ENCODE measurements at regions not wholly inside any gene's neighbourhood (a gene's known extent, or its start where the extent isn't known, plus 50 kb on each side); places are given as distances from the start of the nearest gene placed in this dataset.

DNA sequence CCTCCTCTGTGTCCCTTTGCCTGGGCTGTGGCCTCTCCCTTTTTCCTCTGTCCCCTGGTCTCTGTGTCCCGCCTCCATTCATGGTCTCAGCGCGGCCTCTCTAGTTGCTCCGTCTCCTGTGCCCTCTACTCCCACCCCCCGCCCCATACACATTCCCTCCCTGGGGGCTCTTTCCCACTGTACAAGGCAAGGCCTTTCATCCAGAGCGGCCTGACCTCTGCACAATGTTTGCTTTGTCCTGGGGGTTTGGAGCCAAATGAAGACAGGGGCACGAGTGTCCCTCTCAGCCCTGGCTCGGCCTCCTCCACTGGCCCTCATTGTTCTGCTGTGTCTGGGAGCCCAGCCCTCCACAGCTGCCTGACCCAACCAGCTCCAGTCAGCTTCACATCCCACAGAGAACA lies 678.6 kb downstream of the BCL11B start:
- TF ChIP-seq TAF1 (IDR thresholded peaks at IDR 0.05; ENCODE audit: low read depth, low read length) (no peak), POLR2AphosphoS5 (IDR thresholded peaks at IDR 0.05; ENCODE audit: low read depth, low read length) (no peak), SPI1 (IDR thresholded peaks at IDR 0.05; ENCODE audit: low read depth, low read length) (no peak), POLR2A (IDR thresholded peaks at IDR 0.05; ENCODE audit: low read depth, low read length) (no peak), PAX5 (IDR thresholded peaks at IDR 0.05; ENCODE audit: insufficient read depth, low read length, severe bottlenecking) (no peak), POU2F2 (IDR thresholded peaks at IDR 0.05; ENCODE audit: low read depth, low read length) (no peak)

Measured in GM12891 (cell line).